Loucy (cell line): ENCODE measurements at regions not wholly inside any gene's neighbourhood (a gene's known extent, or its start where the extent isn't known, plus 50 kb on each side); places are given as distances from the start of the nearest gene placed in this dataset.

Source experiments
- H2AFZ ChIP-seq: fragments of 200-600 bp; sonication (generic); 2 replicates; pipeline ENCODE4 v1.6.0; 2016; ENCODE audit warnings: antibody characterized with exemption, mild to moderate bottlenecking, low read length, moderate library complexity
- H3F3A ChIP-seq: fragments of 200-600 bp; 2 replicates; pipeline ENCODE4 v1.6.0; 2016; ENCODE audit warnings: antibody characterized with exemption, low read depth, mild to moderate bottlenecking
- H3K27me3 ChIP-seq: fragments of 200-600 bp; sonication (generic); 2 replicates; pipeline ENCODE4 v1.6.1; 2014; ENCODE audit warnings: low read length, mild to moderate bottlenecking; ENCODE audit not compliant: insufficient read depth, poor library complexity, severe bottlenecking
- H3K36me3 ChIP-seq: fragments of 200-600 bp; sonication (generic); 2 replicates; pipeline ENCODE4 v1.6.1; 2016; ENCODE audit warnings: low read length; ENCODE audit not compliant: insufficient read depth
- H3K4me1 ChIP-seq: fragments of 200-600 bp; sonication (generic); 2 replicates; pipeline ENCODE4 v1.5.1; 2014; ENCODE audit warnings: low read length, mild to moderate bottlenecking; ENCODE audit not compliant: insufficient read depth, poor library complexity, severe bottlenecking
- H3K4me2 ChIP-seq: fragments of 200-600 bp; sonication (generic); 2 replicates; pipeline ENCODE4 v1.6.0; 2014; ENCODE audit warnings: antibody characterized with exemption, low read length, low read depth, mild to moderate bottlenecking; ENCODE audit not compliant: poor library complexity, severe bottlenecking
- H3K4me3 ChIP-seq: fragments of 200-600 bp; sonication (generic); 2 replicates; pipeline ENCODE4 v1.5.1; 2014; ENCODE audit warnings: low read length, mild to moderate bottlenecking, mixed read lengths; ENCODE audit not compliant: poor library complexity, severe bottlenecking
- H3K79me2 ChIP-seq: fragments of 200-600 bp; sonication (generic); 2 replicates; pipeline ENCODE4 v1.6.1; 2014; ENCODE audit warnings: low read length; ENCODE audit not compliant: insufficient read depth
- H3K9ac ChIP-seq: fragments of 200-600 bp; sonication (generic); 2 replicates; pipeline ENCODE4 v1.6.0; 2014; ENCODE audit warnings: mild to moderate bottlenecking, low read depth, low read length, moderate library complexity; ENCODE audit not compliant: poor library complexity, severe bottlenecking
- H3K9me2 ChIP-seq: fragments of 200-600 bp; sonication (generic); replicated peaks from 2 replicates; pipeline ENCODE4 v1.6.1; 2016; ENCODE audit warnings: low read depth, low read length, mixed read lengths
- H3K9me3 ChIP-seq: fragments of 200-600 bp; sonication (generic); 2 replicates; pipeline ENCODE4 v1.6.1; 2014; ENCODE audit warnings: mild to moderate bottlenecking, antibody characterized with exemption, low read length, low read depth; ENCODE audit not compliant: insufficient read depth
- H4K20me1 ChIP-seq: fragments of 200-600 bp; sonication (generic); 2 replicates; pipeline ENCODE4 v1.6.0; 2014; ENCODE audit warnings: antibody characterized with exemption, low read length, mild to moderate bottlenecking; ENCODE audit not compliant: insufficient read depth, poor library complexity, severe bottlenecking
- EZH2phosphoT487 ChIP-seq: fragments of 200-600 bp; IDR thresholded peaks from 2 replicates; pipeline ENCODE4 v1.6.1; 2018; ENCODE audit warnings: antibody characterized with exemption, mild to moderate bottlenecking, moderate library complexity, borderline replicate concordance
- TF ChIP-seq, protein P1 (sequence below): fragments of 200-600 bp; sonication (generic); conservative IDR thresholded peaks from 2 replicates; pipeline ENCODE4 v1.5.1; 2014; ENCODE audit warnings: mild to moderate bottlenecking, antibody characterized with exemption, low read length

- TF ChIP-seq, protein P1, sequence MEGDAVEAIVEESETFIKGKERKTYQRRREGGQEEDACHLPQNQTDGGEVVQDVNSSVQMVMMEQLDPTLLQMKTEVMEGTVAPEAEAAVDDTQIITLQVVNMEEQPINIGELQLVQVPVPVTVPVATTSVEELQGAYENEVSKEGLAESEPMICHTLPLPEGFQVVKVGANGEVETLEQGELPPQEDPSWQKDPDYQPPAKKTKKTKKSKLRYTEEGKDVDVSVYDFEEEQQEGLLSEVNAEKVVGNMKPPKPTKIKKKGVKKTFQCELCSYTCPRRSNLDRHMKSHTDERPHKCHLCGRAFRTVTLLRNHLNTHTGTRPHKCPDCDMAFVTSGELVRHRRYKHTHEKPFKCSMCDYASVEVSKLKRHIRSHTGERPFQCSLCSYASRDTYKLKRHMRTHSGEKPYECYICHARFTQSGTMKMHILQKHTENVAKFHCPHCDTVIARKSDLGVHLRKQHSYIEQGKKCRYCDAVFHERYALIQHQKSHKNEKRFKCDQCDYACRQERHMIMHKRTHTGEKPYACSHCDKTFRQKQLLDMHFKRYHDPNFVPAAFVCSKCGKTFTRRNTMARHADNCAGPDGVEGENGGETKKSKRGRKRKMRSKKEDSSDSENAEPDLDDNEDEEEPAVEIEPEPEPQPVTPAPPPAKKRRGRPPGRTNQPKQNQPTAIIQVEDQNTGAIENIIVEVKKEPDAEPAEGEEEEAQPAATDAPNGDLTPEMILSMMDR, result no peak
- TF ChIP-seq EZH2phosphoT487, result no peak
- Histone ChIP-seq H3K4me1 (peaks cover 14% of the 10 kb centered on the region), H3K79me2 (no peaks in the 10 kb centered on the region), H4K20me1 (no peaks in the 10 kb centered on the region), H3K9me3 (no peaks in the 10 kb centered on the region), H3K4me3 (no peak overlapping the region), H3K27me3 (no peaks in the 10 kb centered on the region), H3K4me2 (no peak overlapping the region), H3K9ac (no peak overlapping the region), H3K9me2 (no peaks in the 10 kb centered on the region), H3K36me3 (no peaks in the 10 kb centered on the region), H3F3A (no peaks in the 10 kb centered on the region), H2AFZ (0 out of 2 replicates have a peak overlapping the region, but pooled peaks have one; percentile 6)
Measured at GRCh38 chr1:117732065-117732797, 126.4 kb downstream of the TENT5C start.

- Histone ChIP-seq H3K36me3 (no peaks in the 10 kb centered on the region), H3K4me3 (no peak overlapping the region), H3K9me2 (no peaks in the 10 kb centered on the region), H3K27me3 (no peaks in the 10 kb centered on the region), H3K9ac (no peak overlapping the region), H3K79me2 (no peaks in the 10 kb centered on the region), H4K20me1 (no peaks in the 10 kb centered on the region), H3K4me1 (peaks cover 14% of the 10 kb centered on the region), H3K4me2 (no peak overlapping the region), H2AFZ (no peak overlapping the region), H3K9me3 (no peaks in the 10 kb centered on the region), H3F3A (no peaks in the 10 kb centered on the region)
- no peak for TF ChIP-seq EZH2phosphoT487
- TF ChIP-seq, protein P1, result no peak
Measured at GRCh38 chr1:117732956-117733355, 127.1 kb downstream of the TENT5C start.

DNA sequence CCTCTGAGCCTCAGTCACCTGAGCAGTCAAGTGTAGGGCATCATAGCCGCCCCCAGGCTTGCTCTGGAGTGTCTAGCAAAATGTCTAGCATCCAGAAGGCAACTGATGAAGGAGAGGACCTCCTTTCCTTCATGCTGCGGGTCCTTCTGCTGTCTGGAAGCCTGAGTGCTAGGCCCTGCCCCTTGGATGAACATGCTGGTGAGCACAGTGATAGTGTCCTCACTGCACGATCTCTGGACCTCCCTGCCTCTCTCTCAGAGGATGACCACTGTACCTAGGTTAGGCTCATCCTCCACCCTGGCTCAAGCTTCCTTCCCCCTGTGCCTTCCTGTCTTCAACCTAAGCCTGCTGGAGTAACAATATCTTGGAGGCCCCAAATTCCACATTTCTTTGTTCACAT is 128.6 kb downstream of the TENT5C start:
- no peaks in the 10 kb centered on the region for H3K9me2 ChIP-seq
- H4K20me1 ChIP-seq, result no peaks in the 10 kb centered on the region
- H3K9ac ChIP-seq, result peak overlapping the region; percentile 56
- no peaks in the 10 kb centered on the region for H3K9me3 ChIP-seq
- no peak overlapping the region for H3K4me3 ChIP-seq
- no peaks in the 10 kb centered on the region for H3K79me2 ChIP-seq
- no peaks in the 10 kb centered on the region for H3F3A ChIP-seq
- no peaks in the 10 kb centered on the region for H3K27me3 ChIP-seq
- peak overlapping the region; percentile 81 for H3K4me2 ChIP-seq
- TF ChIP-seq, protein P1, result no peak
- TF ChIP-seq EZH2phosphoT487, result no peak
- H3K4me1 ChIP-seq, result peaks cover 14% of the 10 kb centered on the region
- no peaks in the 10 kb centered on the region for H3K36me3 ChIP-seq
- peak overlapping the region; percentile 98 for H2AFZ ChIP-seq
